ENCODE measurements at regions not wholly inside any gene's neighbourhood (a gene's known extent, or its start where the extent isn't known, plus 50 kb on each side); places are given as distances from the start of the nearest gene placed in this dataset.

DNA sequence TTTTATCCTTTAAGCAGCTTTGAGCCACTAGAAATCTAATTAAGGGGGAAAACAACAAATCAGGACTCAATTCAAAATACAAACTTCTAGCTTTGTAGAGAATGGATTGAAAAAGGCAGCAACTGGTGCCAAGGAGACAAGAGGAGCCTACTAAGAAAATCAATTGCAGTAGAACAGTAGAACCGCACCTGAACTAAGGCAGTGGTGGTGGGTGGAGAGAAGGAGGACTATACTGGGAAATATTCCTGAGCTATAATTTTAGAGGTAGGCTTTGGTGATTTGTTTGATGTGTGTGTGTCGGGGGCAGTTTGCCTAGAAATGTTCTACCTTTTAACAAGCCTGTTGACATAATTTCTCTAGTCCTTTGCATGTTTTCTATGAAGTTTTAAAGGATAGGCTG is 270.9 kb upstream of the SYT10 start:
- no peaks in the 10 kb centered on the region for H3K4me1 ChIP-seq (ENCODE audit: control insufficient read depth in 1 of 2, insufficient read depth in 2 of 2, low read length in 2 of 2)
- no peaks in the 10 kb centered on the region; the same call in 1 of the 2 replicates for H4K20me1 ChIP-seq (ENCODE audit: insufficient read depth)
- ATAC-seq (no peak), DNase-seq (ENCODE audit: low read depth, low spot score) (no peak)
- ChIA-PET RAD21 (ENCODE audit: low non-redundant PET in 1 of 2, low total read pairs in 2 of 2, uncharacterized antibody in 2 of 2, unreplicated experiment in 2 of 2) (no interaction called here), CTCF (no interaction called here), POLR2A (no interaction called here)
- H3K9ac ChIP-seq (ENCODE audit: low read length): no peak overlapping the region
- no peak overlapping the region for H3K4me2 ChIP-seq (ENCODE audit: low read length)
- H3K4me3 ChIP-seq (replicated peaks in 1 of 2; ENCODE audit: low read depth in 1 of 2, low read length in 2 of 2): no peak overlapping the region
- H3K27me3 ChIP-seq (ENCODE audit: insufficient read depth, low read length): no peaks in the 10 kb centered on the region
- no peak overlapping the region for H2AFZ ChIP-seq (ENCODE audit: low read depth, low read length, poor library complexity, severe bottlenecking)
- no peak for TF ChIP-seq CBX3 (IDR thresholded peaks at IDR 0.05; ENCODE audit: low read depth)
- no peak for TF ChIP-seq EZH2 (IDR thresholded peaks at IDR 0.05)
- TF ChIP-seq YY1 (IDR thresholded peaks at IDR 0.05; ENCODE audit: extremely low read depth, insufficient replicate concordance, low read depth, low read length): no peak
- TF ChIP-seq, protein P1, sequence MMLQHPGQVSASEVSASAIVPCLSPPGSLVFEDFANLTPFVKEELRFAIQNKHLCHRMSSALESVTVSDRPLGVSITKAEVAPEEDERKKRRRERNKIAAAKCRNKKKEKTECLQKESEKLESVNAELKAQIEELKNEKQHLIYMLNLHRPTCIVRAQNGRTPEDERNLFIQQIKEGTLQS (IDR thresholded peaks at IDR 0.05): no peak
- no peak for TF ChIP-seq CEBPB (IDR thresholded peaks at IDR 0.05; ENCODE audit: low read depth)
- no peak for TF ChIP-seq EZH2phosphoT487 (IDR thresholded peaks at IDR 0.05; ENCODE audit: borderline replicate concordance)
- no peak for TF ChIP-seq POLR2A (IDR thresholded peaks at IDR 0.05; ENCODE audit: borderline replicate concordance, extremely low read depth, insufficient read depth, insufficient read length)
- no peak for TF ChIP-seq ZFX (IDR thresholded peaks at IDR 0.05)
- no peak for TF ChIP-seq ELF1 (IDR thresholded peaks at IDR 0.05; ENCODE audit: borderline replicate concordance, low read depth)
- no peak for TF ChIP-seq EGR1 (IDR thresholded peaks at IDR 0.05; ENCODE audit: low read depth)
- H3K79me2 ChIP-seq (ENCODE audit: insufficient read depth, low read length): no peaks in the 10 kb centered on the region
- H3K9me3 ChIP-seq (ENCODE audit: control insufficient read depth in 1 of 2, insufficient read depth in 1 of 2, low read depth in 1 of 2, low read length in 2 of 2): peaks cover 13 to 21% of the 10 kb centered on the region in 2 experiments; a peak in 2 of 4 replicates
- intact Hi-C loops (cut with micrococcal nuclease): no loop called here
- no peaks in the 10 kb centered on the region for H3K9me2 ChIP-seq (ENCODE audit: insufficient read depth)
- BruUV-seq (replicated peaks): no TSS peak
- no peaks in the 10 kb centered on the region for H3K36me3 ChIP-seq (ENCODE audit: control insufficient read depth in 1 of 2, insufficient read depth in 2 of 2, low read length in 2 of 2)
- no peak overlapping the region for H3K27ac ChIP-seq (ENCODE audit: low read depth, low read length)

- CTCF ChIA-PET: no interaction called here
Observed at GRCh38 chr12:33718631-33719030, 279.0 kb upstream of the SYT10 start.

More at GRCh38 chr12:33718631-33719030, 279.0 kb upstream of the SYT10 start:
- Histone ChIP-seq H3K79me2 (ENCODE audit: insufficient read depth, low read length) (no peaks in the 10 kb centered on the region), H2AFZ (ENCODE audit: low read depth, low read length, poor library complexity, severe bottlenecking) (no peak overlapping the region), H3K4me3 (replicated peaks in 1 of 2; ENCODE audit: low read depth in 1 of 2, low read length in 2 of 2) (no peak overlapping the region), H4K20me1 (ENCODE audit: insufficient read depth) (no peaks in the 10 kb centered on the region; the same call in 1 of the 2 replicates), H3K27me3 (ENCODE audit: insufficient read depth, low read length) (no peaks in the 10 kb centered on the region), H3K9ac (ENCODE audit: low read length) (no peak overlapping the region), H3K9me3 (ENCODE audit: control insufficient read depth in 1 of 2, insufficient read depth in 1 of 2, low read depth in 1 of 2, low read length in 2 of 2) (peaks cover 6 to 17% of the 10 kb centered on the region in 2 experiments; a peak in 2 of 4 replicates), H3K4me1 (ENCODE audit: control insufficient read depth in 1 of 2, insufficient read depth in 2 of 2, low read length in 2 of 2) (no peaks in the 10 kb centered on the region), H3K9me2 (ENCODE audit: insufficient read depth) (no peaks in the 10 kb centered on the region), H3K4me2 (ENCODE audit: low read length) (no peak overlapping the region), H3K27ac (ENCODE audit: low read depth, low read length) (no peak overlapping the region), H3K36me3 (ENCODE audit: control insufficient read depth in 1 of 2, insufficient read depth in 2 of 2, low read length in 2 of 2) (no peaks in the 10 kb centered on the region)
- ChIA-PET RAD21 (ENCODE audit: low non-redundant PET in 1 of 2, low total read pairs in 2 of 2, uncharacterized antibody in 2 of 2, unreplicated experiment in 2 of 2) (no interaction called here), POLR2A (no interaction called here)
- no peak for TF ChIP-seq YY1 (IDR thresholded peaks at IDR 0.05; ENCODE audit: extremely low read depth, insufficient replicate concordance, low read depth, low read length)
- no peak for TF ChIP-seq EZH2 (IDR thresholded peaks at IDR 0.05)
- TF ChIP-seq ZNF274 (IDR thresholded peaks at IDR 0.05; ENCODE audit: low read depth, low read length): no peak
- TF ChIP-seq ZFX (IDR thresholded peaks at IDR 0.05): no peak
- TF ChIP-seq CEBPB (IDR thresholded peaks at IDR 0.05; ENCODE audit: low read depth): no peak
- no peak for TF ChIP-seq EZH2phosphoT487 (IDR thresholded peaks at IDR 0.05; ENCODE audit: borderline replicate concordance)
- no peak for TF ChIP-seq MAX (IDR thresholded peaks at IDR 0.05)
- TF ChIP-seq SP1 (IDR thresholded peaks at IDR 0.05; ENCODE audit: low read depth): no peak
- TF ChIP-seq TCF7L2 (IDR thresholded peaks at IDR 0.05; ENCODE audit: borderline replicate concordance, extremely low read depth, insufficient read depth, insufficient read length): no peak
- TF ChIP-seq FOSL1 (IDR thresholded peaks at IDR 0.05; ENCODE audit: low read depth): no peak
- no peak for TF ChIP-seq POLR2AphosphoS5 (IDR thresholded peaks at IDR 0.05; ENCODE audit: low read depth, low read length)
- no peak for TF ChIP-seq RAD21 (IDR thresholded peaks at IDR 0.05; ENCODE audit: low read depth)
- ATAC-seq (no peak), DNase-seq (ENCODE audit: low read depth, low spot score) (no peak)
- no TSS peak for BruUV-seq (replicated peaks)
- intact Hi-C loops (cut with micrococcal nuclease): no loop called here

All from HCT116 (cell line).